Muscle of back (tissue), 3 donors: ENCODE measurements at regions not wholly inside any gene's neighbourhood (a gene's known extent, or its start where the extent isn't known, plus 50 kb on each side); places are given as distances from the start of the nearest gene placed in this dataset.

Source experiments
- DNase-seq, 3 donors: peaks; one replicate each; pipeline versions ENCODE4 v3.0.0 to v3.0.0-alpha.2; 2013

DNA sequence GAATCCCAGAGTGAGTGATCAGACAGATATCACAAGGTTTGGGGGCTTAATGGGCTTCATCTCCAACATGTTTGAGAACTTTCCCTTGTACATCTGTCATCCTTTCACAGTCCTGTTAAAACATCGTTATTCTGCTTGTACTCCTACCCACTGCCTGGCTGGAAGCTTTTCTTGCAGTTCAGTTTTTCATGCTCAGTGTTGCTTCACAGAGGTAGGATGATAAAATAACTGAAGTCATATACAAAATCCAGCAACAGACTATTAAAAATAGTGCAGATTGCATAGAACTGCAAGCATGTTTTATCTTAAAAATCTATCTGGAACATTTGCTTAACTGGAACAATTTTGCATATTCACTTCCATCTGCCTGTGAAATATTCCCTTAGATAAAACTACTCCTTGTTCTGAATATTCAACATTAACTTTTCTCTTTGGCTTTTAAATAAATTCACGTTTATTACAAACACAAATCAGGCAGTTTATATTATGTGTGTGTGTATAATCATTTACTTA, 579.6 kb upstream of the IGFBP7 start:
- no peak for DNase-seq

DNA sequence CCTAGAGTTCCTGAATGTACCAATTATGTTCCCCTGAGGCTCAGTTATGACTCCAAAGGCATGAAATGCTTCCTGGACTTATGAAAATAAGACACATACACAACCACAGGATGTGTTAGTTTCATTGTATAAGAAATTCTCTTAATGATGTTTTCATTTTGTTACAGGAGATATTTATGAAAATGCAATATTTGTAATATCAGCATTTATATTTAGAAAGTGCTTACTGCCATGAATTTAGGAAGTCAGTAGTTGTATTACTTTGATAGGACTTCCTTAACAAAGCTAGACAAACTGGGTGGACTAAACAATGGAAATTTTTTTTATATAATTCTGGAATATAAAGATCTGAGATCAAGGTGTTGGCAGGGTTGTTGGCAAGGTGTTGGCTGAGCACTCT, 572.1 kb upstream of the IGFBP7 start:
- DNase-seq = no peak

DNA sequence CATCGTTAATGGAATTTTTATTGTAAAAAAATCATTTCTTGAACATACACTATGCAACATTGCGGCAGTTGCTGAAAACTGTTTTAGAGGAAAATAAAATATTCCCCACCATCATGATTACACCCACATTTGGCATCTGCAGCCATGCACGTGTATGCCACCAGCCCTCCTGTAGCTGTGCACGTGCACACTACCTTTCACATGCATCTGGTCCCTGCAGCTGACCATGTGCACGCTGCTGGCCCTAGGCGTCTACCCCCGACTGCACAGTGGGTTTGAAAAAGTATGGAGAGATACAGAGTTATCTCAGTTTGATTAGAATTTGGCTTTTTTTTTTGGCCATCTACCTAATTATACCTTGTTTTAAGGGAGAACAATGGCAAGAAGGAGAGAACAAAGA, 569.8 kb upstream of the IGFBP7 start:
- no peak for DNase-seq

DNA sequence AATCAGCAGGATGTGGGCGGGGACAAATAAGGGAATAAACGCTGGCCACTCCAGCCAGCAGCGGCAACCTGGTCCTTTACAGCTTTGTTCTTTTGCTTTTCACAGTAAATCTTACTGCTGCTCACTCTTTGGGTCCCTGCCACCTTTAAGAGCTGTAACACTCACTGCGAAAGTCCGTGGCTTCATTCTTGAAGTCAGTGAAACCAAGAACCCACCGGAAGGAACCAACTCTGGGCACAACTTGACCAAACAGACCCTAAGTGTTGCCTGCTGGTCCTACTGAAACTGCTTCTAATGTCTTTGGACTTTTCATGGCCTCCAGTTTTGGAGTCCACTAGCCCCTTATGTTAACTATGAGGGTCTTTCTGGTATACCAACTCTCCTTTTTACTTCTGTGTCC, 566.2 kb upstream of the IGFBP7 start:
- no peak for DNase-seq

DNA sequence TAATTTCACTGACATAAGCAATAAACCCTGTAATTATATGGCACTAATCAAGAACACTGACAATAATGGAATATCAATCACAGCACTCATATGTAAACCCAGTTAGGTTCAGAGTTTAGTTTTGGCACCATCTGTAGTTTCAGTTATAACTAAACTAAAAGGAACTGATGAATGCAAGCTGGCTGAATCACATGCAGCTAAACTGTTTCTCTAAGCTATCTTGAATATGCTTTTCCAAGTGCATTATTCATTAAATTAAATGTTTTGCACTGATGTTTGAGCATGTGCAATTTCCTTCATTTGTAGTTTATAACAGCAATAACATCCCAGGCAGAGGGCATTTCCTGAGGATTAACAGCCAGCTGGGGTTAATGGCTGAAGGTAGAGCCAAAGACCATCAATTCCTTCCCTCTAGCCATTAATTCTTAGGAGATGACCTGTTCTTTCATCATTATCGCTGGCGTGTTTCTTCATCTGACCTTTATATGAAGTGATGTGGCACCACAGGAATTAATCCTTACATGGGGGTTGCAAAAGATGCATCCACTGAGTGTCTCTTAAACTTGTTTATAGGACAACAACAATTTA, 562.8 kb upstream of the IGFBP7 start:
- DNase-seq = no peak

DNA sequence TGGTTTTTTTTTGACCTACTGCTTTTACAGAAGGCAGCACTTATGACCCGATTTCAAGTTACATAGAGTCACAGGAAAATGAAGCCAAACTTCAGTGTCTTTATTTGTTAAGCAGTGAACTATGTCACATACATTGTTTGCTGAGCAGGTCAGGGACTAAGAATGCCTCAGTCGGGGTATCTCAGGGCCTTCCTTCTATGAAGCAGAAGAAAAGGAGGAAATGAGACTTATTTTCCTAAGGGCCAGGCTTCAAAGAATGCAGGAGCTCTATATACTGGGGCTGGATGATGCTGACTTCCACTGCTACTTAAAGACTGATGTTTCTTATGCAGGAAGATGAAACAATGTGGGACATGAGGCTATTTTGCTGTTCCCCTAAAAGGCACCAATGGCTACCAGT, 558.4 kb upstream of the IGFBP7 start:
- no peak for DNase-seq

DNA sequence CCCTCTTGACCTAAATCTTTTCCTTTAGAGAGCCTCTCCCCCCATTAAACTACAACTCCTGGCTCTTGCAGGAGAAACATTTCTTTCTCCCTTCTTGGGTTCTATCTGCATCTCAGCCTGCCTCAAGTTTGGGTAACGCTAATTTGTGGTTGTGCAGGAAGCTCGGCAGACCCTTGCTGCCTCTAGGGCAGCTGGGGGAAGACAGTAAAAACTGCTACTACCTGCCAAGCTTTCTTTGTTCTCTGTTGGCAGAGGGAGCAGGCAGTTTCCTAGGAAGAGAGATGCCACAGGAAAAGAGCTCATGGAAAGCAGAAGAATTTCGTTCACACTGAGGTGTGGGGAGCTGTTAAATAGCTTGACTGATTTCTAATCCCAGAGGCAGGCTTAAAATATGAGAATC, 555.6 kb upstream of the IGFBP7 start:
- DNase-seq = no peak

DNA sequence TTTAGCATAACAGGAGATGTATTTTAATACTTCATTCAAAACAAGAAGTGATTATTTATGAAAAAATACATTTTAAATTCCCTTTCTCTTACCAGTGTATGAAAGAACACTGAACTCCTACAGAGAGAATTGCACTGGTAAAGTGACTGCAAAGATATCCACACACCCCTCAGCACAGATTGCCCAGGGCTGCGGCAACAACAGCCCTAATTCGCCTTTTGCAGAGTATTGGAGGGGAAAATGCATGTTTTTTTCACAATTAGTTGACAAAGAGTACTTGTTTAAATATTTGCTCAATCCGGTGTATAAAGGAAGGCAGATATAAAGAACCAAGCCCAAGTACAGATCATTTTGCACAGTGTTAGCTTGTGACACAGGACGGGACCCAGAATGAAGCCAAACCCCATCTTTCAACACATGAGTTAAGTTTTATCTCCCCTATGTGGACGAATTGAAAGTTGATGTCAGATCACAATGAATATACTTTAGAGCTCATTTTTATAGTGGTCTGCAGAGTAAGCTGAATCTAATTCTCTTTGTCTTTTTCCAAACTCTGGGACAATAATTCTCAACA, 551.4 kb upstream of the IGFBP7 start:
- peak in 1 of 3 donors; percentile 7 for DNase-seq

DNA sequence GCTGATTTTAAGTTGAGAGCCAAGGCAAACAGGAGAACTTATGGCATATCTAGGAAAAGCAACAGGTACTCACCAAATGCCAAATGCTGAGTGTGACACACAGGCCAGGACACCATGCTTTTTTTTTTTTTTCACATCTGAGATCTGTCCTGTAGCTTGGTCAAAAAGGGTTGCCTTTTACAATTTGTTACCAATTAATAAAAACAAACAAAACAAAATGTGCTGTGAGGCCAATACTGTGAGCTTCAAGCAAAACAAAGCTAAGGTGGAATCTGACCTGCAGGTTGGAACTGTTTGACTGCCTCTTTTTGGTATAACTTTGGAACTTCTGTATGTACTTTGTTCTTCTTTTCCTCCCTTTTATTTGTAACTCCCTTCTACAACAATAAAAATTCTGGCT, 548.5 kb upstream of the IGFBP7 start:
- no peak for DNase-seq

DNA sequence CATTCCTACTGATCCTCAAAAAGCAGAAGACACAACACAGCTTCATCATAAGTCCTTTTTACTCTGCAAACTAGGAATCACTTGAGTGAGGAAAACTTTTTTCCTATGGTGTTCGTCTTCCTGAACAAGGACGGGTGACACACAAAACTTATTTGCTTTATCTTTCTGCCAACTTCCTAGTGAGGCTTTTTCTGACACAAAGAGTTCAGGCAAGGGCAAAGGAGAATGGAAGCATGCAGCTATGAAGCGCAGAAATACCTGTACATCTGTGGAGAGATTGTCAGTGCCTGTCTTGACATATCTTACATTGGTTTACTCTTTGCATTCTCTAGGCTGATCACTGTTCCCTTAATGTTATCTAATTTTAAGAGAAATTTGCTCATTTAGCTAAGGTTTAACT, 548.0 kb upstream of the IGFBP7 start:
- no peak for DNase-seq

DNA sequence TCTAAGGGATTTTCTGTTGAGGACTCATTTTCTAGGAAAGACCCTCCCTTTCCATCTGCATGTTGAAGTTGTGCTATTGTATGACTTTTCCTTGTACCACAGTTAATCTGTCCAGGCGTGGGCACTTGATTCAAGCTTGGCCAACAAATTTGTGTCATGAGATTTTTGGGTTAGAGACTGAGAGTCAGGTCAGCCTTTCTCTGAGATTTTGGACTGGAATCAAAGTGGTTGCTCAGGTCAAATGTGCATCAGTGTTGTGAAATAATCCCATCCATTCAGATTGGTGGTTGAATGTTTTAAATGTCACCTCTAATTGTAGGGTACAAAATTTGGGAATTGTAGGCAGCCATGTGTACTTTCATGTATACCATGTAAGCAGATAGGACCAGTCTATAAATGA, 545.2 kb upstream of the IGFBP7 start:
- no peak for DNase-seq

DNA sequence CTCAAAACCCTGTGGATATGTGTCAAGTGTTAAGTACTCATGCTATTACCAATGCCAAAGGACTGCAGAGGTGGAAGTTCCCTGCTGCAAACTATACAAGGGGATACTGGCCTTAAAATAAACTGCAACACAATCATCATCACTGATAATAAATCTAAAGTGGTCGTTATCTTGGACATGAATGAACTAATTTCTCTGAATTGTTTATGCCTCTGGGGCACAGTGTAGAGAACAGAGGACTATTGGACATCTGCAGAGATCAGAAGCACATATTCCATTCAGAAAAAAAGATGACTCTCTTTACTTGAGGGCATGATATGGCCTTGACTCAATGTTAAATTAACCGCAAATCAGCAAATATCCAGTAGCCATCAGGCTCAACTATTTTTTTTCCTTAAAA, 542.6 kb upstream of the IGFBP7 start:
- DNase-seq = no peak

DNA sequence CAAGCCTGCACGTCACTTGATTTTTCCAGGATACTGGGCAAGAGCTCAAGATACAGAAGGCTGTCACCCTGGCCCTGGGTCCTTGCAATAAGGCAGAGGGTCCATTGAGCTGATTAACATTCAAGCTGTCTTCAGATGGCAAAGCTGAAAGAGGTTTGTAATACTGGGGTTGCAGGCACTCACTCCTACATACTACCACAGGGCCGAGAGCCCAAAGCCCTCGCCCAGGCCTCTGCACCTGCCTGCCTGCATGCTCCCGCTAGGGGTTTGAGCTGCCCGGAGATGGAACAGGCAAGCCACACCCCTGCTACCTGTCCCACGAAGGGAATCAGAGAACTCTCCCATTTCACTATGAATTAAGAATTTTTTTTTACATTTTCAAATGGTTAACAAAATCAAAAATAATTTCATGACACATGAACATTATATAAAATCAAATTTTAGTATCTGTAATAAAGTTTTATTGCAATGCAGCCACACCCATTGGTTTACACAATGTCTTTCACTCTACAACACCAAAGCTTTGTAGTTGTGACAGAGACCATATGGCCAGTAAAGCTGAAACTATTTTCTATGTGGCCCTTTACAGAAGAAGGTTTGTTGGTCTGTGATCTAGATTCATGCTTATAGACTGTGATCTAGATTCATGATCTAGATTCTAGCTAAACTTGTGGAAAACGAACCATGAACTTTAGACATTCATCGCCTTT, 530.4 kb upstream of the IGFBP7 start:
- DNase-seq = no peak

DNA sequence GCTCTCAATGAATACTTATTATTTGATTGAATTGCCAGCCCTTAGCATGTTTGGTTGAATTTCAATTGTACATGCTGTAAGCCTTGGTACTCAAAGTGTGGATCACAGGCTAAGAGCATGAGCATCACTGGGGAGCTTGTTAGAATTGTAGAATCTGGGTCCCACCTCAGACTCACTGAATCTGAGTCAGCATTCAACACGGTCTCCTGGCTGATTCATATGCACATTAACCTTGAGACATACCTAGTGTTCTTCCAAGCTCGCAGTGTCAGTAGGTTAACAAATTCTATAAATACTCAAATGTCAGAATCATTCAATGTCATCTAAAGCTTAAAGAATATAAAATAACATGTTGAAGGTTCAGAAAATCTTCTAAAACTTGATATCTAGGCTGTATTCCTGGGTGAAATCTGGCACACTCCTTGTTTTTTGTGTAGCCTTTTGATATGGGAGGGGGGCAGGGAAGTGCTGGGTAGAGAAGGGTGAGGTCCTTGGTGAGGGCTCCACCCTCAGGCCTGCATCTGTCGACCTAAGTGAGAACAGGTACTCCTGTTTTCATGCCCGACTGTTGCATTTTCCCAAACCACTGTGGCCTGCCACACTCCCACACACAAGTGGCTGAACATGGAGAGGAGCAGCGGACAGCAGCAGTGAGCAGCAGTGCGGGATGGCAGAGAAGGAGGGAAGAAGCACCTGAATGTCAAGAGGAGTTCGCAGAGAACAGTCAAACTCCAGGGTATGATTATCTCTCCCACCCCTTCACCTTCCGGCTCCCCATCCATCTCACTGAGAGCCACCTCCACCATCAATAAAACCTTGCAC, 529.6 kb upstream of the IGFBP7 start:
- DNase-seq = no peak

DNA sequence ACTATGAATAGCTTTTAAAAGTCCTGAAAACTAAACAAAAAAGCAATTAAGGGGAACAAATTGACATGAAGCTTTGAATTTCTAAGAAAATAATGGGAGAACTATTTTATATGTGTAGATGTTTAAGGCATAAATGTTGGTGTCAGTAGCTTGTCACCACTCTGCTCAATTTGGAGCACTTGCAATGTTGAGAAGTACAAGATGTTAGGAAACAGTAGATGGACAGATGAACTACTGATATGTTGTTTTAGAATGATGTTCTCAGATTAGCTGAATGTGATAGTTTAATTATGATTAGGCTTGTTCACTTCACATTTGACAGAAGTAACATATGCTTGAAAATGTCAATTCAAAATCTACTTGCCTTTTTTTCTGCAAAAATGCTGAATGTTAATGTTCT, 525.7 kb upstream of the IGFBP7 start:
- DNase-seq = no peak

DNA sequence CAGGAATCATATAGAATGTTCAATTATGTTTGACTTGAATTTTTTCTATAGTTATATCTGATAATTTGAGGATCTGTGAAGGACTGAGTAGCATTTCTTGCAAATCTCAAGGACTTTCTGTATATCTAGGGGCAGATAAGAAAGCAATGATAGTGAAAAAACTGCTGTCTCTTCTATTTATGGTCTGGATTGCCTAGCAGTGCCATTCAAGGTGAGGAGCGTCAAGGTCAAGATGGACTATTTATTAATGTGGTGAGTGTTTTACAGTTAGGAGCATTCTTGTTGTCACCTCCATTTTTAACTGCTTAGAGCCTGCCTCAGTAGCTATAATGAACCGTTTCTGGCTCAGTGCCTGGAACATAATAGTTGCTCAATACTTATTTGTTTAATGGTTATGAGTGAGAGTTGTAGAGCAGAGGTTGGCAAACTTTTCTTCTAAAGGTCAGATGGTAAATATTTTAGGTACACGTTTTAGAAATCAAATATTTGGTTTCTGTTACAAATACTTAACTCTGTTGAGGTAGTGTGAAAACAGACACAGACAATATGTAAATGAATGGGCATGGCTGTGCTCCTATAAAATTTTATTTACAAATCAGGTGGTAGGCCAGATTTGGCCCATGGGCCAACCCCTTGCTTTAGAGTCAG, 523.2 kb upstream of the IGFBP7 start:
- DNase-seq = no peak

DNA sequence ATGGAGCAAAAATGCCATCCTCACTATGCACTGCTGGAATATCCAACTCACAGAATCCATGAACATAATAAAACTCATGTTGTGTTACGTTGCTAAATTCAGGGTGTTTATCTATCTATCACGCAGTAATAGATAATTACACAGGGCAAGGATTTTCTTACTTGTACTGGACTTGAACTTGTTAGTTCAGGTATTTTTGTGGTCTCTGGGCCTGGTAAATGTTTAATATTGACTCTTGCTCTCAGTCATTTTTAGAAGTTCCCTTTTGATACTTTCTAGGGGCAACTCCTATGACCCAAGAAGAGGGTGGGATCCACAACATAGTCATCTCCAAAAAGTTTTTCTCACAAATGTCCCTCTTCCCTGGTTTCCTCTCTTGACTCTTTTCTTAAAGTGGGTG, 522.4 kb upstream of the IGFBP7 start:
- DNase-seq = no peak

DNA sequence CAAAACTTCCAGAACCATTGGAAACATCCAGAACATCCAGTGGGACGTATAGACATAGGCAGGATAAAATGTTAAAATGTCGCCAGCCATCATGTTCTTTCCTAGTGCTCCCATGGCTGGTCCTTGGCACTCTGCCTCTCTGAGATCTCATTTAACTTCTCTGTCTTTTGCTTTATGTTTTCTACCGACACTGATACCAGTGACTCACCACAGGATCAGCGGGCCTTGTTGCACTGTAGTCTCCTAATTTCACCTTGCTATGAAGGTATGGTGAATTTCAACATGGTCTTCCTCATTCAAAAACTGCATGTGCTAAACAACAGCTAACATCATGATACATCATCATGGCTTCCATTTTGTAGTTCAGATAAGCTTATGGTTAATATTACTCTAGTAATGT, 521.0 kb upstream of the IGFBP7 start:
- DNase-seq = no peak

DNA sequence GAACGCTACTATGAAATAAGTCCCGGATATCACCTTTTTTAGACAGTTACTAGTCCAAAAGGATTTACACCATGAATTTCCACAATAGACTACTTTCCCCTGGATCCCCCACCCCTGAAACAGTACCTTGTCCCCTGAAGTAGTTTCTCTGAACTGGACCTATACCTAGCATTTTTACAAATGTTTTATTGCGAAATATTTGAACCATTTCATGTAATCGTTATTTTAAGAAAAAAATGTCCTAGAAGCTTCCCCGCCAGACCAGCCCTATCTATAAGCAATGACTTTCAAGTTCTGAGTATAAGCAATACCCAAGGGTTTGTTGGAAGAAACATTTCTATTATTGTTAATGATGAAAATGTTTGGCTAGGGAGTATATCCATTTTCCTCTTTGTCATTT, 517.8 kb upstream of the IGFBP7 start:
- DNase-seq = no peak

DNA sequence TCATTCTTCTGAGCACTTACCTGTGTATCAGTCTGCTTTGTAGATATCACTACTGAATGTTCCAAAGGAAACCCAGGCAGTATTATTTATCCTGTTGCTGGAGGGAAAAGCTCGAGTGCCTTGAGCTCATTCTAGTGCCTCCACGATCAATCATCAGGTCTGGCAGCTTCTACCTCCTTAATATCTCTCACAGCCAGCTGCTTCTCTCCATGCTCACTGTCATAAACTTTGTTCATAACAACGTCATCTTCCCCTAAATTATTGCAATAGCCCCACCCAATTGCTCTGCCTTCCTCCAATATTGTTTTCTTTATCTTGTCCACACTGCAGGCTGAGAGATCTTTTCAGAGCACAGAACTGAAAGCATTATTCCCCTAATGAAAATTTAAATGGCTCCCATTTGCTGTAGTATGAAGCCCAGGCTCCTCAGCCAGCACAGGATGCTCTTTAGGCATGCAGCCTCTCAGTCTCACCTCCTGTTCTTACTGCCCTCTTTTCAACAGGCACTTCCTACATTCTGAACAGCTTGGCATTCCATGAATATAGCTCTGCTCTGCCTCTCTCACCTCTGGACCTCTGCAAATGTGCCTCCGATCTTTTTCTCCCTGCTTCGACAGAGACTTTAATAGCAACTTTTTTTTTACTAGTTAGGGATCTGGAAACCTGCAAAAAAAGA, 504.2 kb upstream of the IGFBP7 start:
- no peak for DNase-seq

DNA sequence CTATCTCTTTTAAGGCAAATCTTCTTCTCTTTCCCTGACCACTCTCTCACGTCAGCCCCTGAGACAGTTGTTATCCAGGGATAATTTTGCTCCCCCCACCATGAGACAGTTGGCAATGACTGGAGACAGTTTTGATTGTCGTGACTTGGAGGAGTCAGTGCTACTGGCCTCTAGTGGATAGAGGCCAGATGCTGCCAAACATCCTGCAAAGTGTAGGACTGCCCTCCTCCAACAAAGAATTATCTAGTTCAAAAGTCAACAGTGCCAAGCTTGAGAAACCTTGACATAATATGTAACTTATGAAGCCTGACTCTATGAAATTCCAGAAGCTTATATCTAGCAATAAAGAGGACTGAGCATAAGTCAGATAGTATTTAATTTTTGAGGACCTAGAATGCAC, 502.1 kb upstream of the IGFBP7 start:
- no peak for DNase-seq
